GM12892 (cell line): ENCODE measurements at regions not wholly inside any gene's neighbourhood (a gene's known extent, or its start where the extent isn't known, plus 50 kb on each side); places are given as distances from the start of the nearest gene placed in this dataset.

Source experiments
- POLR2A ChIP-seq: IDR thresholded peaks from 2 replicates; pipeline ENCODE4 v1.6.1; 2011; ENCODE audit warnings: low read depth, low read length, control low read depth
- POLR2AphosphoS5 ChIP-seq: IDR thresholded peaks from 2 replicates; pipeline ENCODE4 v1.6.1; 2011; ENCODE audit warnings: low read depth, low read length, control low read depth

- TF ChIP-seq POLR2A, result no peak
- TF ChIP-seq POLR2AphosphoS5, result no peak
These were observed 461.3 kb upstream of the RORB start for GRCh38 chr9:74035786-74036185.
